ENCODE measurements at regions not wholly inside any gene's neighbourhood (a gene's known extent, or its start where the extent isn't known, plus 50 kb on each side); places are given as distances from the start of the nearest gene placed in this dataset.
A peak's percentile ranks its signal among the peaks of the same experiment; 100 is the strongest.

GRCh38 chr4:30380404-30380998 is 339.7 kb upstream of the PCDH7 start:
- H3K4me3 Mint-ChIP-seq, result no peak overlapping the region
- peak; percentile 86 for TF ChIP-seq CTCF (conservative IDR thresholded peaks at IDR 0.05)
- no peaks in the 10 kb centered on the region for H3K27me3 Mint-ChIP-seq (ENCODE audit: low read depth)
- H3K27ac Mint-ChIP-seq (ENCODE audit: unreplicated experiment), result no peak overlapping the region
- H3K9me3 Mint-ChIP-seq, result peaks cover 6% of the 10 kb centered on the region
- H3K4me1 Mint-ChIP-seq, result no peaks in the 10 kb centered on the region
- no peaks in the 10 kb centered on the region for H3K36me3 Mint-ChIP-seq (ENCODE audit: low read depth)
- peak; percentile 48 for DNase-seq (ENCODE audit: low read depth, low spot score)

GRCh38 chr4:30385650-30386049 is 334.5 kb upstream of the PCDH7 start:
- no peak overlapping the region for H3K27ac Mint-ChIP-seq (ENCODE audit: unreplicated experiment)
- H3K4me1 Mint-ChIP-seq, result no peaks in the 10 kb centered on the region
- no peak overlapping the region for H3K4me3 Mint-ChIP-seq
- H3K36me3 Mint-ChIP-seq (ENCODE audit: low read depth), result no peaks in the 10 kb centered on the region
- DNase-seq (ENCODE audit: low read depth, low spot score), result no peak
- no peaks in the 10 kb centered on the region for H3K9me3 Mint-ChIP-seq
- H3K27me3 Mint-ChIP-seq (ENCODE audit: low read depth), result no peaks in the 10 kb centered on the region
- TF ChIP-seq CTCF (conservative IDR thresholded peaks at IDR 0.05), result no peak

GRCh38 chr4:30386266-30386895 is 333.8 kb upstream of the PCDH7 start:
- Mint-ChIP-seq H3K9me3 (no peaks in the 10 kb centered on the region), H3K27me3 (ENCODE audit: low read depth) (no peaks in the 10 kb centered on the region), H3K4me1 (no peaks in the 10 kb centered on the region)

GRCh38 chr4:30395902-30396301 is 324.3 kb upstream of the PCDH7 start:
- Mint-ChIP-seq H3K4me3 (no peak overlapping the region), H3K27me3 (ENCODE audit: low read depth) (no peaks in the 10 kb centered on the region), H3K36me3 (ENCODE audit: low read depth) (no peaks in the 10 kb centered on the region), H3K27ac (ENCODE audit: unreplicated experiment) (no peak overlapping the region), H3K4me1 (no peaks in the 10 kb centered on the region), H3K9me3 (no peaks in the 10 kb centered on the region)
- no peak for TF ChIP-seq CTCF (conservative IDR thresholded peaks at IDR 0.05)
- DNase-seq (ENCODE audit: low read depth, low spot score), result no peak

More at GRCh38 chr4:30386266-30386895, 333.8 kb upstream of the PCDH7 start:
- Mint-ChIP-seq H3K4me3 (no peak overlapping the region), H3K27ac (ENCODE audit: unreplicated experiment) (no peak overlapping the region), H3K36me3 (ENCODE audit: low read depth) (no peaks in the 10 kb centered on the region)
- no peak for DNase-seq (ENCODE audit: low read depth, low spot score)
- TF ChIP-seq CTCF (conservative IDR thresholded peaks at IDR 0.05), result no peak

- DNase-seq (ENCODE audit: low read depth, low spot score), result no peak
- Mint-ChIP-seq H3K36me3 (ENCODE audit: low read depth) (no peaks in the 10 kb centered on the region), H3K27me3 (ENCODE audit: low read depth) (no peaks in the 10 kb centered on the region), H3K4me1 (no peaks in the 10 kb centered on the region), H3K4me3 (no peak overlapping the region), H3K9me3 (no peaks in the 10 kb centered on the region), H3K27ac (ENCODE audit: unreplicated experiment) (no peak overlapping the region)
- TF ChIP-seq CTCF (conservative IDR thresholded peaks at IDR 0.05), result no peak
These were observed 323.2 kb upstream of the PCDH7 start for GRCh38 chr4:30396772-30397475.
